ENCODE measurements at regions not wholly inside any gene's neighbourhood (a gene's known extent, or its start where the extent isn't known, plus 50 kb on each side); places are given as distances from the start of the nearest gene placed in this dataset.
"Not testable (repeated sequence)": the region's sequence is repeated elsewhere in the genome, so short reads cannot be mapped to it uniquely, and the experiment has no call there.

- not testable (repeated sequence) for DNase-seq
Observed at GRCh38 chr4:103412646-103413045, 214.5 kb upstream of the CENPE start.

GRCh38 chr4:103410386-103410785 lies 212.2 kb upstream of the CENPE start:
- no peak for DNase-seq

GRCh38 chr4:103405415-103405814 lies 207.3 kb upstream of the CENPE start:
- DNase-seq: no peak

GRCh38 chr4:103403619-103404018 lies 205.5 kb upstream of the CENPE start:
- no peak for DNase-seq

GRCh38 chr4:103402198-103402597 lies 204.1 kb upstream of the CENPE start:
- no peak for DNase-seq

GRCh38 chr4:103400405-103400804 lies 202.3 kb upstream of the CENPE start:
- no peak for DNase-seq

- no peak for DNase-seq
Observed at GRCh38 chr4:103397541-103397940, 199.4 kb upstream of the CENPE start.

GRCh38 chr4:103387508-103388011 lies 189.4 kb upstream of the CENPE start:
- DNase-seq: not testable (repeated sequence)

GRCh38 chr4:103385565-103385964 lies 187.4 kb upstream of the CENPE start:
- not testable (repeated sequence) for DNase-seq

- DNase-seq: no peak
Observed at GRCh38 chr4:103375278-103375677, 177.1 kb upstream of the CENPE start.

GRCh38 chr4:103374758-103375157 lies 176.6 kb upstream of the CENPE start:
- DNase-seq: no peak

GRCh38 chr4:103374306-103374705 lies 176.2 kb upstream of the CENPE start:
- DNase-seq: no peak

- DNase-seq: no peak
Observed at GRCh38 chr4:103372002-103372558, 173.9 kb upstream of the CENPE start.

GRCh38 chr4:103370336-103370735 lies 172.2 kb upstream of the CENPE start:
- no peak for DNase-seq

GRCh38 chr4:103365285-103365684 lies 167.1 kb upstream of the CENPE start:
- no peak for DNase-seq

- no peak for DNase-seq
Observed at GRCh38 chr4:103364083-103364482, 165.9 kb upstream of the CENPE start.

- no peak for DNase-seq
Observed at GRCh38 chr4:103361926-103362325, 163.8 kb upstream of the CENPE start.

- DNase-seq: no peak
Observed at GRCh38 chr4:103359900-103360299, 161.8 kb upstream of the CENPE start.

GRCh38 chr4:103354006-103354405 lies 155.9 kb upstream of the CENPE start:
- no peak for DNase-seq

- no peak for DNase-seq
Observed at GRCh38 chr4:103329642-103330041, 131.5 kb upstream of the CENPE start.

- no peak for DNase-seq
Observed at GRCh38 chr4:103324811-103325210, 126.7 kb upstream of the CENPE start.

- no peak for DNase-seq
Observed at GRCh38 chr4:103318327-103318726, 120.2 kb upstream of the CENPE start.

- DNase-seq: no peak
Observed at GRCh38 chr4:103308248-103308561, 110.1 kb upstream of the CENPE start.

- DNase-seq: no peak
Observed at GRCh38 chr4:103307453-103308247, 109.5 kb upstream of the CENPE start.

- DNase-seq: peak; percentile 11
Observed at GRCh38 chr4:103306870-103307375, 108.8 kb upstream of the CENPE start.

Measured in NCI-H510A (cell line).